ENCODE measurements at regions not wholly inside any gene's neighbourhood (a gene's known extent, or its start where the extent isn't known, plus 50 kb on each side); places are given as distances from the start of the nearest gene placed in this dataset.

DNA sequence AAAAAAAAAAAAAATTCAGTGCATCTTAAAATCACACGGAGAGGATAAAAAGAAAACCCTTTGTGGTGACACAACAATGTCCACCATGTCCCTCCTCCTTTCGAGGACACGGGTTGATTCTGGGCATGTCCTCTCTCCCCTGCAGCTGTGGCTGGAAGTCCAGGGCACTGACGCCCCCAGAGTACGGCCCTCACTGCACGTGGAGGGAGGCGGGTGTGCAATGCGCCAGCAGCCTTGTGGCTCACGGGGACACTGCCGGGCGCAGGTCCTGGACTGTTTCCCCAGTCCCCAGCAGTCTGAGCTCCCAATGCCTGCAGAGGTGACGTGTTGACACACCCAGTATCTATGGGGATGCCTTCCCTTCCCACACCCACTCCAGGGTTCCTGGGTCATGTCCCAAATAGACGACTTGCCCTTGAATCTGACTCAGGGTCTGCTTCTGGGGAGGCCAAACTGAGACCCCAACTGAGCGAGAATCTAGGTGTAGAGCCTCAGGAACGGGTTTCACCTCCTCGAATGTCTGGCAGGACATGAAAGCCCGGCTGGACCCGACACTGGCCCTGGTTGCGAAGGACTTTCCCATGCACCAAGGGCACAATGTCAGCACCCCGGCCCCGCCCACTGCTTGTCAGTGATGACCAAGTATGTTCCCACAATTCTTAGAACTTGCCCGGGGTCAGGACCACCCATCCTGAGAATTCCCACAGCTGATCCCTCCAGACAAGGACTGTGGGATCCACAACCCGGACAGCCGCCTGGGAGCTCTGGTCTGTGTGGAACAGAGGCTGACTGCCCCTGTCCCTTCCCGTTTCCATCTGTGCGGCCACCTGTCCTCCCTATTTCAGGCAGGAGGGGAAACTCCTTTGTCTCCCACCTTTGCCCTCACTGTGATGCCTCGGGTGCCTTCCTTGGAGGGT lies 425.1 kb upstream of the SULF2 start:
- POLR2A ChIA-PET (ENCODE audit: low non-redundant PET) = no interaction called here
- intact Hi-C loops (cut with micrococcal nuclease; ENCODE audit: unreplicated experiment) = no loop called here

DNA sequence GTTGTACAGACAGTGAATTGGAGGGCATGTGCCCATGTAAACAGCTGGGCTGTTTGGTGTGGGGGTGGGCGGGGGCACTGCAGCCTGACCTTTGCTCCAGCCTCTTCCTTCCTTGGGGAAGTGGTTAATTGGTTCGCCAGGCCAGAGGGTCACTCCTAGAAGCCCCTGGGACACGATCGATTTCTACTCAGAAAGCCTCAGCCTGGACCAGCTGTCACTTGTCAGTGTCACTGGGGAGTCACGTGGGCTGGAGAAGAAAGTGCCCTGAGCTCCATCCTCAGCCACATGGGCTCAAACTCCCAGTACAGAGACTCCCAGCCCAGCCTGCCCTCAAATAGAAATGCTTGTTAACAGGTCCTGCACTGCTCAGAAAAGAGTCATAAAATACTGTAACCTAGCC lies 423.8 kb upstream of the SULF2 start:
- no peaks in the 10 kb centered on the region for H3K4me1 ChIP-seq (ENCODE audit: insufficient read depth, low read length, poor library complexity, severe bottlenecking)
- POLR2A ChIA-PET (ENCODE audit: low non-redundant PET) = no interaction called here
- TF ChIP-seq EZH2 (IDR thresholded peaks at IDR 0.05; ENCODE audit: borderline replicate concordance, low read depth, low read length, poor library complexity, severe bottlenecking) = no peak
- TF ChIP-seq, protein P1, sequence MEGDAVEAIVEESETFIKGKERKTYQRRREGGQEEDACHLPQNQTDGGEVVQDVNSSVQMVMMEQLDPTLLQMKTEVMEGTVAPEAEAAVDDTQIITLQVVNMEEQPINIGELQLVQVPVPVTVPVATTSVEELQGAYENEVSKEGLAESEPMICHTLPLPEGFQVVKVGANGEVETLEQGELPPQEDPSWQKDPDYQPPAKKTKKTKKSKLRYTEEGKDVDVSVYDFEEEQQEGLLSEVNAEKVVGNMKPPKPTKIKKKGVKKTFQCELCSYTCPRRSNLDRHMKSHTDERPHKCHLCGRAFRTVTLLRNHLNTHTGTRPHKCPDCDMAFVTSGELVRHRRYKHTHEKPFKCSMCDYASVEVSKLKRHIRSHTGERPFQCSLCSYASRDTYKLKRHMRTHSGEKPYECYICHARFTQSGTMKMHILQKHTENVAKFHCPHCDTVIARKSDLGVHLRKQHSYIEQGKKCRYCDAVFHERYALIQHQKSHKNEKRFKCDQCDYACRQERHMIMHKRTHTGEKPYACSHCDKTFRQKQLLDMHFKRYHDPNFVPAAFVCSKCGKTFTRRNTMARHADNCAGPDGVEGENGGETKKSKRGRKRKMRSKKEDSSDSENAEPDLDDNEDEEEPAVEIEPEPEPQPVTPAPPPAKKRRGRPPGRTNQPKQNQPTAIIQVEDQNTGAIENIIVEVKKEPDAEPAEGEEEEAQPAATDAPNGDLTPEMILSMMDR (conservative IDR thresholded peaks at IDR 0.05; ENCODE audit: low read depth, low read length) = no peak
- CTCF ChIA-PET = no interaction called here
- peaks cover 2% of the 10 kb centered on the region for H3K27me3 ChIP-seq (replicated peaks; ENCODE audit: insufficient read depth, low read depth, low read length, poor library complexity)
- no peaks in the 10 kb centered on the region for H3K36me3 ChIP-seq (ENCODE audit: insufficient read depth, low read length, poor library complexity, severe bottlenecking)
- H3K4me3 ChIP-seq (ENCODE audit: low read depth, low read length, poor library complexity, severe bottlenecking) = no peak overlapping the region
- no peaks in the 10 kb centered on the region for H3K9me3 ChIP-seq (ENCODE audit: low read depth, low read length, poor library complexity, severe bottlenecking)
- BruUV-seq (replicated peaks) = no TSS peak
- DNase-seq (ENCODE audit: low spot score) = no peak
- intact Hi-C loops (cut with micrococcal nuclease; ENCODE audit: unreplicated experiment) = no loop called here
- no peak overlapping the region for H3K27ac ChIP-seq (ENCODE audit: low read depth, low read length, poor library complexity, severe bottlenecking)

More for the DNA sequence above, 425.1 kb upstream of the SULF2 start:
- H3K36me3 ChIP-seq (ENCODE audit: insufficient read depth, low read length, poor library complexity, severe bottlenecking) = no peaks in the 10 kb centered on the region
- H3K27ac ChIP-seq (ENCODE audit: low read depth, low read length, poor library complexity, severe bottlenecking) = no peak overlapping the region
- H3K27me3 ChIP-seq (replicated peaks; ENCODE audit: insufficient read depth, low read depth, low read length, poor library complexity) = peaks cover 2% of the 10 kb centered on the region
- no peak overlapping the region for H3K4me3 ChIP-seq (ENCODE audit: low read depth, low read length, poor library complexity, severe bottlenecking)
- TF ChIP-seq EZH2 (IDR thresholded peaks at IDR 0.05; ENCODE audit: borderline replicate concordance, low read depth, low read length, poor library complexity, severe bottlenecking) = no peak
- TF ChIP-seq, protein P1 (conservative IDR thresholded peaks at IDR 0.05; ENCODE audit: low read depth, low read length) = no peak
- DNase-seq (ENCODE audit: low spot score) = no peak
- no TSS peak for BruUV-seq (replicated peaks)
- CTCF ChIA-PET = no interaction called here
- no peaks in the 10 kb centered on the region for H3K9me3 ChIP-seq (ENCODE audit: low read depth, low read length, poor library complexity, severe bottlenecking)
- no peaks in the 10 kb centered on the region for H3K4me1 ChIP-seq (ENCODE audit: insufficient read depth, low read length, poor library complexity, severe bottlenecking)

DNA sequence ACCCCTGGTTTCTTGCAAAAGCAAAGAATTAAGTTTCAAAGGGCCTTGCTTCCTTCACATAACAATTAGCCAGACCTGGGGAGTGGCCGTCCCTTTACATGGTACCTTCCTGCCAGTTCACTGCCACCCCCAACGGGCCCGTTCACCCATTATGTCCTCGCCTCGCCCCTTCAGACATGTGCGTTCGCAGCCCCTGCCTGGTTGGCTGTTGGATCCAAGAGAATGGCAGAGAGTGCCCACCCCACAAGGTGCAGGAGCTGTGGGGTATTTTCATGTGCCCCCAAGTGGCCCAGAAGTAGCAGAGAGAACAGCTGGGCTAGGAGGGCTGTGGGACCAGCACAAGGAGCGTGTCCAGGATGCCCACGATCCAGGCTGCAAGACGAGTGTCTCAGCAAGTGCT lies 422.9 kb upstream of the SULF2 start:
- POLR2A ChIA-PET (ENCODE audit: low non-redundant PET) = no interaction called here

More for the DNA sequence above, 422.9 kb upstream of the SULF2 start:
- H3K27me3 ChIP-seq (replicated peaks; ENCODE audit: insufficient read depth, low read depth, low read length, poor library complexity) = peaks cover 7% of the 10 kb centered on the region
- no peak for DNase-seq (ENCODE audit: low spot score)
- no peaks in the 10 kb centered on the region for H3K9me3 ChIP-seq (ENCODE audit: low read depth, low read length, poor library complexity, severe bottlenecking)
- BruUV-seq (replicated peaks) = no TSS peak
- H3K27ac ChIP-seq (ENCODE audit: low read depth, low read length, poor library complexity, severe bottlenecking) = no peak overlapping the region
- CTCF ChIA-PET = no interaction called here
- H3K4me3 ChIP-seq (ENCODE audit: low read depth, low read length, poor library complexity, severe bottlenecking) = no peak overlapping the region
- H3K4me1 ChIP-seq (ENCODE audit: insufficient read depth, low read length, poor library complexity, severe bottlenecking) = no peaks in the 10 kb centered on the region
- intact Hi-C loops (cut with micrococcal nuclease; ENCODE audit: unreplicated experiment) = no loop called here
- TF ChIP-seq, protein P1 (conservative IDR thresholded peaks at IDR 0.05; ENCODE audit: low read depth, low read length) = no peak
- TF ChIP-seq EZH2 (IDR thresholded peaks at IDR 0.05; ENCODE audit: borderline replicate concordance, low read depth, low read length, poor library complexity, severe bottlenecking) = no peak
- no peaks in the 10 kb centered on the region for H3K36me3 ChIP-seq (ENCODE audit: insufficient read depth, low read length, poor library complexity, severe bottlenecking)

Measured in A673 (cell line).